ENCODE measurements at regions not wholly inside any gene's neighbourhood (a gene's known extent, or its start where the extent isn't known, plus 50 kb on each side); places are given as distances from the start of the nearest gene placed in this dataset.
"Not testable (repeated sequence)": the region's sequence is repeated elsewhere in the genome, so short reads cannot be mapped to it uniquely, and the experiment has no call there.

DNA sequence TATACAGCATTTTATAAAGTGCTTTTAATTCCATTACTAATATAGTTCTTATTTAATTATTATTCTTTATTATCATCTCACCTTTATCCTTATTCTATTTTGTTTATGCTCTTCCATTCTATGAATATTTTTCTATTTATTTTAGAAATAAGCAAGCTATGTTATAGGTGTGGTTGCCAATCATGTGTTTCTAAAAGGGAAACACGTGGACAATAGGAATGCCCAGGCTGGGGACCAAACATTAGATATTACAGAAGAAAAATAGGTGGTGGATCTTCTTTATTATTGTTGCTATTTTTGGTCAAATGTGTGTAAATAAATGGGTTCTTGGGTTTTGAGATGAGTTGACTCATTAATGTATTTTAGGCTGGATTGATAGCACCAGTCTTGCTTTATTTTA is 438.3 kb downstream of the RAB38 start:
- TF ChIP-seq, protein P1, sequence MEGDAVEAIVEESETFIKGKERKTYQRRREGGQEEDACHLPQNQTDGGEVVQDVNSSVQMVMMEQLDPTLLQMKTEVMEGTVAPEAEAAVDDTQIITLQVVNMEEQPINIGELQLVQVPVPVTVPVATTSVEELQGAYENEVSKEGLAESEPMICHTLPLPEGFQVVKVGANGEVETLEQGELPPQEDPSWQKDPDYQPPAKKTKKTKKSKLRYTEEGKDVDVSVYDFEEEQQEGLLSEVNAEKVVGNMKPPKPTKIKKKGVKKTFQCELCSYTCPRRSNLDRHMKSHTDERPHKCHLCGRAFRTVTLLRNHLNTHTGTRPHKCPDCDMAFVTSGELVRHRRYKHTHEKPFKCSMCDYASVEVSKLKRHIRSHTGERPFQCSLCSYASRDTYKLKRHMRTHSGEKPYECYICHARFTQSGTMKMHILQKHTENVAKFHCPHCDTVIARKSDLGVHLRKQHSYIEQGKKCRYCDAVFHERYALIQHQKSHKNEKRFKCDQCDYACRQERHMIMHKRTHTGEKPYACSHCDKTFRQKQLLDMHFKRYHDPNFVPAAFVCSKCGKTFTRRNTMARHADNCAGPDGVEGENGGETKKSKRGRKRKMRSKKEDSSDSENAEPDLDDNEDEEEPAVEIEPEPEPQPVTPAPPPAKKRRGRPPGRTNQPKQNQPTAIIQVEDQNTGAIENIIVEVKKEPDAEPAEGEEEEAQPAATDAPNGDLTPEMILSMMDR (IDR thresholded peaks at IDR 0.05; ENCODE audit: insufficient read depth, missing control alignments), result no peak
- DNase-seq (ENCODE audit: insufficient read length, low spot score) (no peak), FAIRE-seq (no peak)

DNA sequence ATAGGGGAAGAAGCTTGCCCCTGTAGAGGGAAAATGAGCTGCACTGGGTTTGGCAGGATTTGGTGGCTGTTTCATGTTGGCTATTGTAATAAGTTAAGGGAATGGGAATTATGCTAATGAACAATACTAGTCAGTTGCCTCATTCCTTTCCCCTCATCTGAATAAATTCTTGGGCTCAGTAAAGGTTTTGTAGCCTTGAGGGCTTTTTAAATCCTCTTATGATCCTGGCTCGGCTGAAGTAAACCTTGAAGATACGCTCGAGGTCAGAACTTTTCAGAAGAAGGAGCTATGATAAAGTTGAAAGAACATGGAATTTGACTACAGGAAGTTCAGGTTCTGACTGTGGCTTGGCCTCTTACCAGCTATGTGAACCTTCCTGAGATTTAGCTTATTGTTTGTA is 448.7 kb downstream of the RAB38 start:
- TF ChIP-seq, protein P1 (IDR thresholded peaks at IDR 0.05; ENCODE audit: insufficient read depth, missing control alignments), result no peak
- FAIRE-seq (no peak), DNase-seq (ENCODE audit: insufficient read length, low spot score) (no peak)

- DNase-seq (ENCODE audit: insufficient read length, low spot score) (no peak), FAIRE-seq (no peak)
- TF ChIP-seq, protein P1 (IDR thresholded peaks at IDR 0.05; ENCODE audit: insufficient read depth, missing control alignments), result no peak
These were observed 450.9 kb downstream of the RAB38 start for GRCh38 chr11:87724358-87724757.

DNA sequence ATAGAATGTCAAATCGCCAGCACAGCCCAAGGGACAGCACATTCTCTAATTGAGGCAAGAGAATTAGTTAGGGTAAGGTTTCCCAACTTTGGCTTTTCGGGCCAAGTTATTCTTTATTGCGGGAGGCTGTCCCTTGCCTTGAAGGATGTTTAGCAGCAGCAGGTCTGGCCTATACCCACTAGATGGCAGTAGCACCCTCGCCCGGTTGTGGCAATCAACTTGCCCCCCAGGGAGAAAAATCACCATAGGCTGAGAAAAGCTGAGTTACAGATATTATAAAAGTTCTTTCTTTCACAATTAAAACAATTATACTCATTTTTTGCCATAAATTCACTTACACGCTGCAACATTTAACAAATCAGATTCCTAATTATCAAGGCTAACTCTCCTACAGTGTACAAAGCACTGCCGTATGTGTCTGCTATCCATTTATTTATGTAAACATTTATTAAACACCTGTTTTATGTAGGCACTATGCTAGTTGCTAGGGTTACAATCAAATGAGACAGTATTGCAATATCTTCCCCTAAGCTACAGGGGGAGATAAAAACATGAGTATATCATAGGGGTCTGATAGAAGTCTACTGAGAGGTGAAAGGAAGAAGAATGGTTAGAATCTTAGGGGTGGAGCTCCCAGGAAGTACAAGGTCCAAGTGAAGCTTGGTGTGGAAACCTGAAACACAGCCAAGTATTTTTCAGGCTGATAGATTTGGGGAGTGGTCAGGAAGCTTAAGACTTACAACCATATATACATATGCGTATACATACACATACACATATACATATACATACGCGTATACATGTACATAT is 452.3 kb downstream of the RAB38 start:
- TF ChIP-seq, protein P1 (IDR thresholded peaks at IDR 0.05; ENCODE audit: insufficient read depth, missing control alignments), result peak; percentile 66
- no peak for DNase-seq (ENCODE audit: insufficient read length, low spot score)
- no peak for FAIRE-seq

GRCh38 chr11:87719326-87720073 is 455.7 kb downstream of the RAB38 start:
- TF ChIP-seq, protein P1 (IDR thresholded peaks at IDR 0.05; ENCODE audit: insufficient read depth, missing control alignments), result no peak
- FAIRE-seq (no peak), DNase-seq (ENCODE audit: insufficient read length, low spot score) (no peak)

GRCh38 chr11:87712802-87713202 is 462.4 kb downstream of the RAB38 start:
- FAIRE-seq (no peak), DNase-seq (ENCODE audit: insufficient read length, low spot score) (no peak)
- TF ChIP-seq, protein P1 (IDR thresholded peaks at IDR 0.05; ENCODE audit: insufficient read depth, missing control alignments), result no peak

GRCh38 chr11:87712391-87712790 is 462.9 kb downstream of the RAB38 start:
- TF ChIP-seq, protein P1 (IDR thresholded peaks at IDR 0.05; ENCODE audit: insufficient read depth, missing control alignments), result no peak
- no peak for DNase-seq (ENCODE audit: insufficient read length, low spot score)
- FAIRE-seq, result no peak

DNA sequence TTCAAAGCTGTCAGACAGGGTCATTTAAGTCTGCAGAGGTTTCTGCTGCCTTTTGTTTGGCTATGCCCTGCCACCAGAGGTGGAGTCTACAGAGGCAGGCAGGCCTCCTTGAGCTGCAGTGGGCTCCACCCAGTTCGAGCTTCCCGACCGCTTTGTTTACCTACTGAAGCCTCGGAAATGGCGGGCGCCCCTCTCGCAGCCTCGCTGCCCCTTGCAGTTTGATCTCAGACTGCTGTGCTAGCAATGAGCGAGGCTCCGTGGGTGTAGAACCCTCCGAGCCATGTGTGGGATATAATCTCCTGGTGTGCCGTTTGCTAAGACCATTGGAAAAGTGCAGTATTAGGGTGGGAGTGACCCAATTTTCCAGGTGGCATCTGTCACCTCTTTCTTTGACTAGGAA is 471.7 kb downstream of the RAB38 start:
- FAIRE-seq; DNase-seq (ENCODE audit: insufficient read length, low spot score): not testable (repeated sequence)
